HG03025 (cell line): ENCODE measurements at regions not wholly inside any gene's neighbourhood (a gene's known extent, or its start where the extent isn't known, plus 50 kb on each side); places are given as distances from the start of the nearest gene placed in this dataset.

Source experiments
- ATAC-seq: cut with Tn5 transposase; IDR thresholded peaks from one replicate; pipeline ENCODE4 v1.9.1; 2021; ENCODE audit warnings: mild to moderate bottlenecking, moderate library complexity; ENCODE audit not compliant: unreplicated experiment, low FRiP score

- ATAC-seq, result no peak
These were observed 381.6 kb downstream of the KLF5 start for GRCh38 chr13:73440296-73440895.

GRCh38 chr13:73433890-73434289 lies 375.1 kb downstream of the KLF5 start:
- no peak for ATAC-seq

GRCh38 chr13:73433458-73433857 lies 374.7 kb downstream of the KLF5 start:
- no peak for ATAC-seq

GRCh38 chr13:73429701-73430100 lies 370.9 kb downstream of the KLF5 start:
- no peak for ATAC-seq

GRCh38 chr13:73428706-73429105 lies 369.9 kb downstream of the KLF5 start:
- no peak for ATAC-seq

- ATAC-seq, result no peak
These were observed 369.3 kb downstream of the KLF5 start for GRCh38 chr13:73428137-73428536.

GRCh38 chr13:73422973-73423372 lies 364.2 kb downstream of the KLF5 start:
- ATAC-seq, result no peak

- ATAC-seq, result no peak
These were observed 362.6 kb downstream of the KLF5 start for GRCh38 chr13:73421310-73421912.

GRCh38 chr13:73419186-73419585 lies 360.4 kb downstream of the KLF5 start:
- ATAC-seq, result no peak

GRCh38 chr13:73417012-73417615 lies 358.3 kb downstream of the KLF5 start:
- ATAC-seq, result no peak

- ATAC-seq, result no peak
These were observed 357.3 kb downstream of the KLF5 start for GRCh38 chr13:73416093-73416492.

- no peak for ATAC-seq
These were observed 354.9 kb downstream of the KLF5 start for GRCh38 chr13:73413656-73414055.

GRCh38 chr13:73412933-73413332 lies 354.1 kb downstream of the KLF5 start:
- no peak for ATAC-seq

GRCh38 chr13:73411067-73411809 lies 352.4 kb downstream of the KLF5 start:
- ATAC-seq, result no peak

GRCh38 chr13:73406454-73406853 lies 347.6 kb downstream of the KLF5 start:
- ATAC-seq, result no peak

- ATAC-seq, result no peak
These were observed 345.8 kb downstream of the KLF5 start for GRCh38 chr13:73404581-73404980.

- no peak for ATAC-seq
These were observed 344.7 kb downstream of the KLF5 start for GRCh38 chr13:73403355-73404120.

GRCh38 chr13:73401769-73402168 lies 343.0 kb downstream of the KLF5 start:
- ATAC-seq, result no peak

GRCh38 chr13:73399347-73400216 lies 340.8 kb downstream of the KLF5 start:
- no peak for ATAC-seq
